GM19467 (cell line): ENCODE measurements at regions not wholly inside any gene's neighbourhood (a gene's known extent, or its start where the extent isn't known, plus 50 kb on each side); places are given as distances from the start of the nearest gene placed in this dataset.

Experiments used
- ATAC-seq: cut with Tn5 transposase; IDR thresholded peaks from one replicate; pipeline ENCODE4 v1.9.1; 2021; ENCODE audit warnings: mild to moderate bottlenecking, moderate library complexity; ENCODE audit not compliant: unreplicated experiment

- ATAC-seq: no peak
Measured at GRCh38 chr11:8823174-8823742, 87.7 kb upstream of the AKIP1 start.

GRCh38 chr11:8826139-8826786 lies 84.7 kb upstream of the AKIP1 start:
- no peak for ATAC-seq

- ATAC-seq: no peak
Measured at GRCh38 chr11:8826901-8827560, 84.0 kb upstream of the AKIP1 start.

DNA sequence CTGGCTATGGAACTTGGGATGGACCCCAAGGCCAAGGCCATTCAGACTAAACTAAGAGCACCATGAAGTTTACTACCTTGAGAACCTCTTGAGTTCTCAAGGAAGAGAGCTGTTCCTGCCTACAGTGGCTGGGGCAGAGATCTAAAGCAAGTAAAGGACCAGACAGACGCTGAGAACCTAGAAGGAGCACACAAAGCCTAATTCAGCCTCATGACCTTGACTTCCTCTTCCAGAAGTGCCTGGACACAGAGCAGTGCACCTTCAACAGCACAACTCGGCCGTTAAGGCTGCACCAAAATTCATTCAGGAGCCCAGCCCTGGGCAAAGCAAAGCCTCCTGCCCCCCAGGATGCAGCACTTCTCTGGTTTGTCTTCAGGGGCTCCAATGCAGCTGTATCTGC lies 82.9 kb upstream of the AKIP1 start:
- ATAC-seq: no peak

DNA sequence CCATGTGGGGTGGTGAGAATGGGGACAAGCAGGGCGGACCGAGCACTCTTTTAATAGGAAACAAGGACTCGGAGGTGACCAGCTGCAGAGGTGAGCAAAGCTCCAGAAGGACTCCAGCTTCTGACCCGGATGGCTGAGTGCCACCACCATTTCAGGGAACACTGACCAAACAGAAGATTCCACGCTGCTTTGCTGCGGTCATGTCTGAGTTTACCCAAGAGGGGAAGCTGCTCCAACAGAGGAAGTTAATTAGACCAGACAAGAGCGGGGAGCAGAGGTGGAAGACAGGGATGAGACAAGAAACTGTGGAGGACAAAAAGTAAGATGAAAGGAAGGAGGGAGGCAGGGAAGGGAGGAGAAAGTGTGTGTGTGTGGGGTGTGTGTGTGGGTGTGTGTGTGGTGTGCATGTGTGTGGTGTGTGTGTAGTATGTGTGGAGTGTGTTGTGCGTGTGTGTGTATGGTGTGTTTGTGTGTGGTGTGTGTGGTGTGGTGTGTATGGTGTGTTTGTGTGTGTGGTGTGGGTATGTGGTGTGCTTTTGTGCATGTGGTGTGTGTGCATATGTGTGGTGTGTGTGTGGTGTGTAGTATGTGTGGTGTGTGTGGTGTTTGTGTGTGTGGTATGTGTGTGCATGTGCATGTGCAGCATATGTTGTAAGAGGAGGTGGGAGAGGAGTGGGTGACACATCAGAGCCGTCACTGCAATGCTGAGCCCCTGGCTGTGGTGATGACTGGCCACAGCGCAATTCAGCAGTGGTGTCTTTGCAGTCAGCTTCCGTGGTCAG lies 82.2 kb upstream of the AKIP1 start:
- ATAC-seq: no peak

DNA sequence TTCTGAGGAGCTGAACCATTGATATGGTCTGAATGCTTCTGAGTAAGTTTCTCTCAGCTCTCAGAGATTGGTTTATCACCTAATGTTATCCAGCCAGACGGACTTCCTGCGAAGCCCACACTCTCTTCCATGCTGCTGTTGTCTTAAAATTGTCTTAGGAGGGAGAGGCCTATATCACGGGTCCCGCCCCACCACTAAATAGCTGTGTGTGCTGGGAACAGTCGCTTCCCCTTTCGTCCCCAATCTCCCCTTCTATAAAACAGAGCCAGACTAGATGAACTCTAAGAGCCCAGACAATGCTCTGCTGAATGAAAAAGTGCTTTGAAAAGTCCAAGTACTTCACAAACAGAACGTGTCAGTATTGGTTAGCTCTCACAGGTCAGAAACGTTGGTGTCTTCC lies 81.4 kb upstream of the AKIP1 start:
- ATAC-seq: no peak

DNA sequence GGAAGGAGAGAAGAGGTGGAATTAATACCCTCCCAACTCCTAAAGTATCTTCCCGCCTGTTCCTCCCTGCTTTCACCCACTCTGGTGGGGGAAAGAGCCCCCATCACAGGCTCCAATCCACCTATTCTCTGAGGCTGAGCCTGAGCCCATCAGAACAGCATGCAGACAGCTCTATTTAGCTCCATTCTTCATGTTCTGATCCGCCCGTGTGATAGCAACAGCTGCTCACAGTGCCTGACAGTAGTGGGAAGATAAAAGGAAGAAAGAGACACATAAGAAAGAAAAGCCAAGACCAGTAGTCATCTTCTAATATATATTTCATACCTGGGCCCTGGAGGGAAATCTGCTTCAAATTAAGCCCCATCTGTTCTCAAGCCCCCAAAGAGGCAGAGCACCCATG lies 80.3 kb upstream of the AKIP1 start:
- ATAC-seq: no peak

DNA sequence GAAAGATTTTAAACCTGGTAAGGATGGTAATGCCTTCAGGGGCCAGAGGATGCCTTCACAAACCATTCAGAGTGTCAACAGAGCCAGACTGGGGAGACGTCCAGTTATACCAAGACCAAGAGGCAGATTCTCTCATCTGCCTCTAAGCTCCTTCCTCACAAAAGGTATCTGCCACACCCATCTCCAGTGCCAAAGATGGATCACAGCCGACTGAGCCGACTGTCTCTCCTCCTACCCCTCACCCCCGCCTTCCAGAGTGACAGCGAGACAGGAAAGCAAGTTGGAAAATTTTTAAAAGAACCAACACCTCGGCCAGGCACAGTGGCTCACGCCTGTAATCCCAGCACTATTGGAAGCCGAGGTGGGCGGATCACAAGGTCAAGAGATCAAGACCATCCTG lies 79.1 kb upstream of the AKIP1 start:
- ATAC-seq: no peak

GRCh38 chr11:8832571-8833260 lies 78.3 kb upstream of the AKIP1 start:
- peak; percentile 64 for ATAC-seq

GRCh38 chr11:8833568-8834315 lies 77.2 kb upstream of the AKIP1 start:
- no peak for ATAC-seq

DNA sequence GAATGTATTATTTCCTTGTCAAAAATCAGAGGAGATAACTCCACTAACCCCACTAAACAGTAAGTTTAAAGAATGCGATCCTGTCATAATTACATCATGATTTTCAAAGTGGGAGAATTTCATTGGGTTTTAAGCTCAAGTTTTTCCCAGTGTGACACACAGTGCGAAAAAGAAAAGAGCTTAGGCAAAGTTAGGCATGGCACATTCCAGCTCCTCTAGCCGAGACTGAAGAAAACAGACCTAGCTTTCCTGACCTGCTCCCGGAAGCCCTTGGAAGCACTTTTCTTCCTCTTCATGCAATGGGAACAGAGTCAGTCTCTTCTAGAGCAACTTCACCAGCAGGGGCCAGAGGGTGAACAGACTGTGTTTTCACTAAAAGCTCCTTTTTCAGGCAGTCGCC lies 76.6 kb upstream of the AKIP1 start:
- no peak for ATAC-seq

DNA sequence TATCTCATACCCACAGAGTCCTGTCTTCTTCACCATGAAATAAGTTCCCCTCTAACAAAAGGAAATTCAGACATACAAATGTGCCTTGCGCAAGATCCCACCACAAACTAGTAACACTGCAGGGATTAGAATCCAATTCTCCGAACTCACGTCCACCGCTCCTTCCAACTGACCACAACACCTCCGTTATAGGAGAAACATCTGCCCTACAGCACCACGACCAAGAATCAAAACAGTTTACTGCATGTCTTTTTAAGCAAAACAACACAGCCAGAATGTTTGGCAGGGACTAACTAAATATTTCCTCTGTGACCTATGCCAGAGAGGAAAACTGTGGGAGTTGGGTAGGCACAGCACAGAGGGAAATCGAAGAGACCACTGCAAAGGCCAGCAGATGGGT lies 72.7 kb upstream of the AKIP1 start:
- no peak for ATAC-seq

GRCh38 chr11:8839306-8839956 lies 71.6 kb upstream of the AKIP1 start:
- no peak for ATAC-seq

GRCh38 chr11:8839957-8840945 lies 70.7 kb upstream of the AKIP1 start:
- no peak for ATAC-seq

DNA sequence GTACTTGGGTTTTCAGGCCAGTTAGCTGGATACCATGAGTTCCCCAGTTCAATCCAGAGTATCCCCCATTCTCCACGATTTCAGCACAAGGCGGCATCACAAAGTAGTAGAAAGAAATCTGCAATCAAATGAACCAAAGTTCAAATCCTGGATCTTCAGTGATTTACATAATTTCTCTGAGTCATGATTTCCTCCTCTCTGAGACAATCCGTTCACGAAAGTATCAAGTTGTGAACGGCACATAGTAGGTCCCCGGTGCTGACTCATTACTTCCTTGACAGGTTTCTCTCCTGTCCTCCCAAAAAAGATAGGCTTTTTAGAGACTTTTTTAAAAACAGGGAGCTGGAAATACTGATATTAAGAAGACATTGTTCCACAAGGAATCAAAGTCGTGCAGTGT lies 69.1 kb upstream of the AKIP1 start:
- no peak for ATAC-seq

- ATAC-seq: no peak
Measured at GRCh38 chr11:8858808-8859207, 52.2 kb upstream of the AKIP1 start.
